GM23338 (cell line): ENCODE measurements at regions not wholly inside any gene's neighbourhood (a gene's known extent, or its start where the extent isn't known, plus 50 kb on each side); places are given as distances from the start of the nearest gene placed in this dataset.

Source experiments
- ATAC-seq: fragments of 200-7000 bp; cut with Tn5 transposase; 3 replicates; pipeline ENCODE4 v1.9.1; 2020
- DNase-seq: peaks from one replicate; pipeline ENCODE4 v3.0.0-alpha.2; 2015; ENCODE audit warnings: low spot score
- H2AFZ ChIP-seq: fragments of 200-600 bp; sonication (generic); 2 replicates; pipeline ENCODE4 v1.8.0; 2016; ENCODE audit warnings: antibody characterized with exemption, mild to moderate bottlenecking, moderate library complexity
- H3F3A ChIP-seq: fragments of 200-600 bp; sonication (generic); replicated peaks from 2 replicates; pipeline ENCODE4 v1.8.0; 2017; ENCODE audit warnings: antibody characterized with exemption, mixed run types, low read depth
- H3K27ac ChIP-seq: fragments of 200-600 bp; sonication (generic); 2 replicates; pipeline ENCODE4 v1.6.1; 2016; ENCODE audit warnings: low read depth
- H3K27me3 ChIP-seq: fragments of 200-600 bp; sonication (generic); 2 replicates; pipeline ENCODE4 v1.8.0; 2016; ENCODE audit warnings: mild to moderate bottlenecking, mixed run types, moderate library complexity; ENCODE audit not compliant: insufficient read depth
- H3K36me3 ChIP-seq: fragments of 200-600 bp; sonication (generic); 2 replicates; pipeline ENCODE4 v1.8.0; 2016; ENCODE audit warnings: mild to moderate bottlenecking; ENCODE audit not compliant: insufficient read depth
- H3K4me1 ChIP-seq: fragments of 200-600 bp; sonication (generic); 2 replicates; pipeline ENCODE4 v1.8.0; 2016; ENCODE audit warnings: mild to moderate bottlenecking, moderate library complexity; ENCODE audit not compliant: insufficient read depth
- H3K4me2 ChIP-seq: fragments of 200-600 bp; sonication (generic); 2 replicates; pipeline ENCODE4 v1.7.1; 2017; ENCODE audit warnings: mixed run types
- H3K4me3 ChIP-seq: fragments of 200-600 bp; sonication (generic); 2 replicates; pipeline ENCODE4 v1.6.1; 2016; ENCODE audit warnings: mixed run types
- H3K79me2 ChIP-seq: fragments of 200-600 bp; sonication (generic); replicated peaks from 2 replicates; pipeline ENCODE4 v1.8.0; 2017; ENCODE audit warnings: mild to moderate bottlenecking; ENCODE audit not compliant: insufficient read depth
- H3K9me2 ChIP-seq: fragments of 200-600 bp; sonication (generic); 2 replicates; pipeline ENCODE4 v1.8.0; 2017; ENCODE audit not compliant: insufficient read depth
- H4K20me1 ChIP-seq: fragments of 200-600 bp; sonication (generic); replicated peaks from 2 replicates; pipeline ENCODE4 v1.8.0; 2017; ENCODE audit warnings: mild to moderate bottlenecking; ENCODE audit not compliant: insufficient read depth
- H3K27ac Mint-ChIP-seq: 2 replicates; pipeline ENCODE4 v1.8.0; 2020; ENCODE audit warnings: inconsistent platforms, mild to moderate bottlenecking, moderate library complexity, mixed read lengths
- H3K27me3 Mint-ChIP-seq: 3 replicates; pipeline ENCODE4 v1.8.0; 2022; ENCODE audit warnings: low read depth, mild to moderate bottlenecking, moderate library complexity, mixed read lengths, inconsistent platforms; ENCODE audit not compliant: insufficient read depth, poor library complexity
- H3K36me3 Mint-ChIP-seq: 3 replicates; pipeline ENCODE4 v1.8.0; 2021; ENCODE audit warnings: low read depth, mild to moderate bottlenecking, inconsistent platforms, moderate library complexity, mixed read lengths
- H3K4me1 Mint-ChIP-seq: 3 replicates; pipeline ENCODE4 v1.8.0; 2020; ENCODE audit warnings: mild to moderate bottlenecking, inconsistent platforms, mixed read lengths
- H3K4me3 Mint-ChIP-seq: 3 replicates; pipeline ENCODE4 v1.8.0; 2021; ENCODE audit warnings: moderate library complexity, mild to moderate bottlenecking, inconsistent platforms, mixed read lengths
- H3K9me3 Mint-ChIP-seq: 3 replicates; pipeline ENCODE4 v1.8.0; 2020; ENCODE audit warnings: moderate library complexity, mild to moderate bottlenecking, inconsistent platforms, mixed read lengths
- CREB1 ChIP-seq: fragments of 250-450 bp; sonication (Bioruptor Pico); IDR thresholded peaks from 2 replicates; pipeline ENCODE4 v1.5.0; 2020; ENCODE audit warnings: low read depth, mild to moderate bottlenecking, moderate library complexity
- CTCF ChIP-seq, 2 experiments: fragments of 200-600 bp in 1 of 2; sonication (generic) in 1 of 2; conservative IDR thresholded peaks; 2 replicates each; pipeline versions ENCODE4 v1.5.1 to v1.6.1; 2016 to 2017; ENCODE audit warnings: antibody characterized with exemption in 2 of 2, low read depth in 2 of 2, mild to moderate bottlenecking in 2 of 2, moderate library complexity in 1 of 2
- EZH2 ChIP-seq: fragments of 200-600 bp; sonication (generic); IDR thresholded peaks from one replicate; pipeline ENCODE4 v1.8.0; 2017; ENCODE audit warnings: antibody characterized with exemption, mild to moderate bottlenecking, low read depth; ENCODE audit not compliant: unreplicated experiment
- EZH2phosphoT487 ChIP-seq: fragments of 200-600 bp; sonication (generic); IDR thresholded peaks from one replicate; pipeline ENCODE4 v1.8.1; 2018; ENCODE audit warnings: antibody characterized with exemption; ENCODE audit not compliant: unreplicated experiment
- JUNB ChIP-seq: IDR thresholded peaks from one replicate; pipeline ENCODE4 v1.6.1; 2016; ENCODE audit warnings: antibody characterized with exemption; ENCODE audit not compliant: unreplicated experiment
- NANOG ChIP-seq: IDR thresholded peaks from 2 replicates; pipeline ENCODE4 v1.6.1; 2016; ENCODE audit warnings: antibody characterized with exemption, borderline replicate concordance
- REST ChIP-seq: IDR thresholded peaks from one replicate; pipeline ENCODE4 v1.6.1; 2018; ENCODE audit warnings: antibody characterized with exemption; ENCODE audit not compliant: unreplicated experiment
- ZNF331 ChIP-seq: fragments of 250-450 bp; sonication (Bioruptor Pico); IDR thresholded peaks from 2 replicates; pipeline ENCODE4 v1.5.0; 2020; ENCODE audit warnings: low read depth, mild to moderate bottlenecking, moderate library complexity
- ZNF462 ChIP-seq: fragments of 250-450 bp; sonication (Bioruptor Pico); IDR thresholded peaks from 2 replicates; pipeline ENCODE4 v1.5.0; 2020; ENCODE audit warnings: mild to moderate bottlenecking, moderate library complexity
- TF ChIP-seq, protein P1 (sequence below): IDR thresholded peaks from 2 replicates; pipeline ENCODE4 v1.6.1; 2016; ENCODE audit warnings: antibody characterized with exemption

DNA sequence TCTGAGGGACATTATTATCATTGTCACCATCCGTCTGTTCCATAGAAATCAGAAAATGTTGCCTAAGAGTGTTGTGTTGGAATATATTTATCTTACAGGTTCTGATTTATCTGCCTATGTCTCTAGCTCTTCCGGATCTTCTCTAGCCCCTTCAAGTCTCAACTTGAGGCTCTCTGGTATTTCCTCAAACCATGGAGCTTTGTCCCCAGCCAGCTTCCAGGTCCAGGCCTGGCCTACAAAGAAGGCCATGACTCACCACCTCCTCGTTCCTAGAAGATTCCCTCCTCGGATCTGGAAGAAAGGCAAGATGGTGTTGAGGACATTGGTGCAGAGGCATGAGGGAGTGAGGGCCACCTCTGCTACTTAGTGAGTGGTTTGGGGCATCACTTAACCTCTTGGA, 122.1 kb upstream of the TRIB2 start:
- H3K9me3 Mint-ChIP-seq, result no peaks in the 10 kb centered on the region
- Histone ChIP-seq H3K36me3 (no peaks in the 10 kb centered on the region), H3K4me3 (no peak overlapping the region), H4K20me1 (no peaks in the 10 kb centered on the region), H3K4me2 (no peak overlapping the region), H3K27ac (no peak overlapping the region), H3K79me2 (no peaks in the 10 kb centered on the region), H3F3A (no peaks in the 10 kb centered on the region), H3K9me2 (0 out of 2 replicates have a peak, but pooled peaks cover 16% of the 10 kb centered on the region), H3K4me1 (no peaks in the 10 kb centered on the region), H3K27me3 (no peaks in the 10 kb centered on the region), H2AFZ (no peak overlapping the region)
- no peak for DNase-seq
- H3K27me3 Mint-ChIP-seq, result no peaks in the 10 kb centered on the region
- no peaks in the 10 kb centered on the region for H3K4me1 Mint-ChIP-seq
- TF ChIP-seq NANOG (no peak), ZNF331 (CRISPR knock-in tag) (no peak), REST (no peak), EZH2phosphoT487 (no peak), EZH2 (no peak), CTCF (conservative IDR thresholded peaks at IDR 0.05; ENCODE audit: low read depth in 2 of 2) (no peak), JUNB (no peak), CREB1 (CRISPR knock-in tag) (no peak)
- H3K36me3 Mint-ChIP-seq, result no peaks in the 10 kb centered on the region
- H3K27ac Mint-ChIP-seq, result no peak overlapping the region
- H3K4me3 Mint-ChIP-seq, result no peak overlapping the region
- ATAC-seq, result no peak

DNA sequence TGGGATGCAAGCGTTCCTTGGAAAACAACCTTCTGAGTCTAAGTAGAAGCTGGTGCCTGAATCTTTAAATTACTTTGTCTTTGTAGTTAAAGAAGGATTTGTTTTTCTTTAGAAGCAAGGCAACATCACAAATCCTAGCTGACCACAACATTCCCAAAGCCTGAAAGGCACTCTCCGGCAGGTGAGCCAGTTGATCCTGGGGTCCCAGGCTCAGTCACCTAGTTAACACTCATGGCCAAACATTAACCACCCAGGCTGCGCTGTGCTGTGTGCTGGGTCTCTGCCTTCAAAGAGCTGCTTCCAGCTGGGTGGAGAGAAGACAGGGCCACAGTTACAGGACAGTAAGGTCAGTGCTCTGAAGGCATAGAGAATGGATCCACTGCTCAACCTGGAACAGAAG, 120.0 kb upstream of the TRIB2 start:
- no peak overlapping the region for H2AFZ ChIP-seq
- no peaks in the 10 kb centered on the region for H3K36me3 ChIP-seq
- DNase-seq, result no peak
- Mint-ChIP-seq H3K4me1 (peaks cover 2% of the 10 kb centered on the region), H3K27ac (no peak overlapping the region), H3K9me3 (no peaks in the 10 kb centered on the region), H3K36me3 (no peaks in the 10 kb centered on the region), H3K27me3 (no peaks in the 10 kb centered on the region), H3K4me3 (no peak overlapping the region)
- H3K9me2 ChIP-seq, result 0 out of 2 replicates have a peak, but pooled peaks cover 16% of the 10 kb centered on the region
- no peaks in the 10 kb centered on the region for H3F3A ChIP-seq
- no peaks in the 10 kb centered on the region for H3K27me3 ChIP-seq
- H4K20me1 ChIP-seq, result no peaks in the 10 kb centered on the region
- H3K27ac ChIP-seq, result no peak overlapping the region
- no peaks in the 10 kb centered on the region for H3K4me1 ChIP-seq
- H3K4me2 ChIP-seq, result no peak overlapping the region
- ATAC-seq, result no peak
- H3K4me3 ChIP-seq, result no peak overlapping the region
- H3K79me2 ChIP-seq, result no peaks in the 10 kb centered on the region
- no peak for TF ChIP-seq ZNF462 (CRISPR knock-in tag)
- TF ChIP-seq, protein P1, sequence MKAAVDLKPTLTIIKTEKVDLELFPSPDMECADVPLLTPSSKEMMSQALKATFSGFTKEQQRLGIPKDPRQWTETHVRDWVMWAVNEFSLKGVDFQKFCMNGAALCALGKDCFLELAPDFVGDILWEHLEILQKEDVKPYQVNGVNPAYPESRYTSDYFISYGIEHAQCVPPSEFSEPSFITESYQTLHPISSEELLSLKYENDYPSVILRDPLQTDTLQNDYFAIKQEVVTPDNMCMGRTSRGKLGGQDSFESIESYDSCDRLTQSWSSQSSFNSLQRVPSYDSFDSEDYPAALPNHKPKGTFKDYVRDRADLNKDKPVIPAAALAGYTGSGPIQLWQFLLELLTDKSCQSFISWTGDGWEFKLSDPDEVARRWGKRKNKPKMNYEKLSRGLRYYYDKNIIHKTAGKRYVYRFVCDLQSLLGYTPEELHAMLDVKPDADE, result no peak
